GM19468 (cell line): ENCODE measurements at regions not wholly inside any gene's neighbourhood (a gene's known extent, or its start where the extent isn't known, plus 50 kb on each side); places are given as distances from the start of the nearest gene placed in this dataset.

Experiments
- ATAC-seq: cut with Tn5 transposase; IDR thresholded peaks from one replicate; pipeline ENCODE4 v1.9.1; 2021; ENCODE audit warnings: mild to moderate bottlenecking, moderate library complexity, moderate number of reproducible peaks; ENCODE audit not compliant: unreplicated experiment; ENCODE audit errors: extremely low read depth

DNA sequence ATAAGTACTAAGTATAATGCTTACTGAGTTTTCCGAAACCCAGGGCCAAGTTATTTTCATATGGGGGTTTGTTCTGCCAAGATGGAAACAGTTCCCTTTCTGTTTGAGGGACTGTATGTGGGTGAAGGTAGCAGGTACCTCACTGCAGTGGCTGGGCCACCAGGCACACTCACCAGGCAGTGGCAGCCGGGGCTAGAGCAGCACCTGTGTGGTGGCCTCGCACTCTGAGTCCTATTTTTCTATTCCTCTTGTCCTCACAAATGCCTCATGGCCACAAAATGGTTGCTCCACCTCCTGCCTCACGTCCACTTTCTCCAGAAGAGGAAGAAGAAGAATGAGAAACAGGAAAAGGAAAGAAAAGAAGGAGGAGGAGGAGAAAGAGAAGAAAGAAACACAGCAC is 167.3 kb upstream of the SHH start:
- no peak for ATAC-seq

DNA sequence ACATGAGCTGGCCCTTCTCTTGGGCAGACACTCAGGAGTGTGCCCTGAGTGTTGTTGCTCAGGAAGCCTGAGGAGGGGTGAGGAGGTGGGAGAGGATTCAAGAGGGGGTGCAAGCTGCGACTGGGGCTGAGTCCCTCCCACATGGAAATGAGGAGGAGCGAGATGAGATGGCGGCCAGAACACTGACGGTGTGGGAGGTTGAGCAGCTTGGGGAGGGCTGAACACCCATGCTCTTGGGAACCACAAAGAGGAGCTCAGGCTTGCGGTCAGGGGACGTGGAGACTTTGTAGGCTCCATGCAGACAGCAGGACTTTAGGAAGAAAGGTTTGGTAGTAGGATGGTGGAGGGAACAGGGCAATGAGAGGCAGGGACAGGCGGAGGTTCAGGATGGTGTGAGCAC is 163.2 kb upstream of the SHH start:
- ATAC-seq = no peak

DNA sequence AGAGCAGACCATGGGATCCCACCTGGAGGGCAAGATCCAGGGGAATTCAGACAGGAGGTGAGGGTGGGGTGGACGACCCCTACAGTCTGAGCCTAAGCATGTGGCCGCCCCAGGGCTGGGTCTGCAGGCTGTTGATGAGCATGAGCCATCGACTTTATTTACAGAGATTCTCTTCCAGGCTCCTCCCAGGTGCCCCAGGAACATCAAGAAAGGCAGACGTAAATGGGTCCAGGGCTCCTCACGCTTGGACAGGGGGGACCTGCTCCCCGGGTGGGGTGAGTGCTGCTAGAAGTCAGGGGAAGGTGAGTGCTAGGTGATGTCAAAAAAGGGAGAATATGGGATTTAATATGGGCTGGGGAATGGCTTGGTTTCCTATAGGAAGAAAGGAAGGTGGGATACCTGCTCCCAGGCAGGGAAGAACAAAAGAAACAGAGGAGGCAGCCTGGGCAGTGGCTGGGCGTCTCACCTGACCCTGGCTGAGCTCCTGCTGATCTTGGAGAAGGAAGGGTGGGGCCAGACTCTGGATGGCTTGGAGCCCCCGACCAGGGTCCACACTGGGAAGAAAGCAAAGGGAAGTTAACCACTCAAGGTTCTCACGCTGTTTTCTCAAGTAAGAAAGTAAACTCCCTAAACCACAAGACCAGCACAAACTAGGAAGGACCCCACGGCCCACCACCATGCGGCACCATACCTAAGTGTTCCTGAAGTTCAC is 162.1 kb upstream of the SHH start:
- ATAC-seq = no peak

GRCh38 chr7:155973451-155973997 is 161.3 kb upstream of the SHH start:
- ATAC-seq = no peak

DNA sequence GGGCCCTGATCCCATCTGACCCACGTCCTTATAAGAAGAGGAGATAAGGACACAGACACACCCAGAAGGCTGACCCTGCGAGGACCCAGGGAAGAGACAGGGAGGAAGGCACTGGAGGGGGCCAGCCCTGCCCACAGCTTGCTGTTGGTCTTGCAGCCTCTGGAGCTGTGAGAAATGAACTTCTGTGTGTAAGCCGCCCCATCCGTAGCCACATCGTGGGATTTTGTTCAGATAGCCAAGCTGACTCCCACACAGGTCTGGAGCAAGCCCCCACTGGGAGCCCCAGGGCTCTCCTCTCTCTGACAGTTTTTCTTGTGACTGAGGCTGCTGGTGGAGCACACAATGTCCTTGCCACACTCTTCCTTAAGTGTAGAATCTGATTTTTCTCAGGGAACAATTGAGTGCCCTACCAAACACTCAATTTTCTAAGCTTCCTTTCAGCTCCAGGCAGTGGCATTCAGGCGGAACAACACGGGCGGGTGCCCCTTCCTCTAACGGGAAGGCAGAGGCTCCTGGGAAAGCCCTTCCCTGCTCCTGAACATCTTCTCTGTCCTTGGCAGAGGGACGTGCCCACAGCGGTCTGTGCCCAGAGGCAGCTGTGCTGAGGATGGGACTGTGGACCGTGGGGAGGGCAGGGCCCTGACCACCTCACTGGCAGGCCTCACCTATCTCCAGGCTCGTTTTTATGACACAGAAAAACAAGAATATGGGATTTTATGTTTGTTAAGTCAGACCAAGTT is 160.6 kb upstream of the SHH start:
- ATAC-seq = no peak

DNA sequence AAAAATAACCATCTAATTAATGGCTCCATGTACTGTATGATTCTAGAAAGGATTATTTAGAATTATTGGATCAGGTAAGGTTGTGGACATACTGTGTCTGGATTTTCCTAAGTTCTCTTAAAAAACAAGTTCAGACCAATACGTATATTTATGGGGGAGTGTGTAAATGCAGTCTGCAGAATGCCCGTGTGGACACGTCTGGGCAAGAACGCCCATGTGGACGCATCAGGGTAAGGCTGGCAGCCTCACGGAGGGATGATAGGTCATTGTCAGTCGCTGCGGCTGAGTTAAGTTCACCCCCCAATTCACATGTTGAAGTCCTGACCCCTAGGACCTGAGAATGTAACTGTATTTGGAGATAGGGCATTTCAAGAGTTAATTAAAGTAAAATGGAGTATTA is 160.0 kb upstream of the SHH start:
- no peak for ATAC-seq

GRCh38 chr7:155971180-155971770 is 159.0 kb upstream of the SHH start:
- ATAC-seq = no peak

DNA sequence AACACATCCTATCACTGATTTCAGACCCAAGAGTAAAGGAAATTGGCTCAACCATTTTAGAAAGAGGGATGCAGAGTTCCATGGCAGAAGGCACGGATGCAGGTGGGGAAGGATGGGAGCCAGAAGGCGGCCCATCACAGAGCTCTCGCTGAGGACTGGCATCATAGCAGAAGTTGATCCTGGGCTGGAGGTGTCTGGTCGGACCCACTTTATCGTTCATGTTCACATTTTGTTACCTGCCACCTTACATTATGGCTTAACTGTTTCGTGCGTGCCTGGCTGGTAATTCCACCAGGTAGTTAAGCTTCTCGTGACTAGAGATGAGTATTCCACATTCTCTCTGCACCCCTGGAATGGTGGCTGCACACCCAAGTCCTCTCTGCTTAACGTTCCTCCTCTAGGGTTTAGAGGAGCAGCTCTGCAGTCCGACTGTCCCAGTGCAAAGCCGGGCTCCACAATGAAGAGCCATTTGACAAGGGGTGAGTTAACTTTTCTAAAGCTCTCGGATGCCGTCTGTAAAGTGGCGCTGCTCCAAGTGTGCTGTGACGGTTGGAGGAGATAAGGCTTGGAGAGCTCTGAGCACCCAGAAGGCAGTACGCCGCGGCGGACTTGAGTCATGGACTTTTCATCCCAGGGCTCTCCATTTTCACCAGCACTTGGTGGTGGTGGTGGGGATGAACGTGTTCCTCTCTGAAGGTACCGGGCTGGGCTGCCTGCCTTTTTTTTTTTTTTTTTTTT is 157.1 kb upstream of the SHH start:
- no peak for ATAC-seq

- no peak for ATAC-seq
Observed at GRCh38 chr7:155965010-155965409, 152.7 kb upstream of the SHH start.

DNA sequence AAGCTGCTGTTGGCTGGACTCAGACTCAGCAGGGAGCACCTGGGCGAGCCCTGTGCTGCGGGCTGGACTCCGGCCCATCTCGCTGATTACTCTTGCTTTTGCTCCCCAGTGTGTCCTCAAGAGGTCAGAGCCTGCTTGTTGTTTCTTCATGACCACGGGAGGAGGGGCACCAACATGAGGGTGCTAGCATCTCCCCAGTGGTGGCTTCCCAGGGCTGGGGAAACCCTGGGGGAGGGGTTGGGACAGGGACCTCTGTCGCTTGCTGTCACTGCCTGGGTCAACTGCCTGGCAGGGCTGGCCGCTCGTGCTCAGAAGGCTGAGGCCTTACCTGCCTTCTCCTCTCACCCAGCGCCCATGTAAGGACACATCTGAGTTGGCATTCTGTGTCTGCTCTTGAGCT is 152.3 kb upstream of the SHH start:
- no peak for ATAC-seq

DNA sequence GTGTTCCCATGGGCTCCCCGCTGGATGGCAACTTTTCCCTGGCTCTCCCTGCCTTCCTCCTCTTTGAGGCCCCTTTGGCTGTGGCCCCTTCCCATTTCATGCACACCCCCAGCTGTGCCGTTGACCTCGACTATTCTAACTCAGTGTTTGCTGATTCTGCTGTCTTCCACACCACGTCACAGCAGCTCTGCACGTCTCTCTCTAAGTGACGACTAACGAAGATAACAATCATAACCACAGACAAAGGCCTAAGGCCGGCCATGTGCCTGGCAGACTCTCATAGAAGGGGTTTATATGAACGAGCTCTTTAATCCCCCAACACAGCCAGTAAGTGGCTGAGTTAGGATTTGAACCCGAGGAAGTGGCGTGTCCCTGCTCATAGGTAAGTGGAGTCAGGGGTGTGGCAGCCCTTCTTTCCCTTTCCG is 151.5 kb upstream of the SHH start:
- ATAC-seq = no peak

DNA sequence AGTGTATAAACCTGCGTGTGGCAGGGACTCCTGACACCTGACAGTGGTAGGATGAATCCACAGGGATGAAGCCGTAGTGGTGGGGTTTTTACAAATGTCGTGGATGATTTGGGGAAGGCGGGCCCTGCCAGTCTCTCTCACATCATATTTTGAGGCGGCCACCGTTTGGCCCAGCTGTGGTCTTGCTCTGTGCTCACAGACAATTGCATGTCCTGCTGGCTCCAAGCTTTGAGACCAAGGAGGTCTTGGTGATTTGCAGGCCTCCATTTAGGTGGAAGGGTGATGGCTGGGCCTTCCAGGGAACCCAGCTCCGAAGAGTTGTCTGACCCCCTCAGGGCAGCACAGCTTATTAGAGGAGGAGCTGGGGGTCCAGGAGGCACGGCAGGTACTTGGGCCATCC is 151.1 kb upstream of the SHH start:
- no peak for ATAC-seq

- no peak for ATAC-seq
Observed at GRCh38 chr7:155962968-155963300, 150.7 kb upstream of the SHH start.

GRCh38 chr7:155962191-155962967 is 150.1 kb upstream of the SHH start:
- ATAC-seq = no peak

DNA sequence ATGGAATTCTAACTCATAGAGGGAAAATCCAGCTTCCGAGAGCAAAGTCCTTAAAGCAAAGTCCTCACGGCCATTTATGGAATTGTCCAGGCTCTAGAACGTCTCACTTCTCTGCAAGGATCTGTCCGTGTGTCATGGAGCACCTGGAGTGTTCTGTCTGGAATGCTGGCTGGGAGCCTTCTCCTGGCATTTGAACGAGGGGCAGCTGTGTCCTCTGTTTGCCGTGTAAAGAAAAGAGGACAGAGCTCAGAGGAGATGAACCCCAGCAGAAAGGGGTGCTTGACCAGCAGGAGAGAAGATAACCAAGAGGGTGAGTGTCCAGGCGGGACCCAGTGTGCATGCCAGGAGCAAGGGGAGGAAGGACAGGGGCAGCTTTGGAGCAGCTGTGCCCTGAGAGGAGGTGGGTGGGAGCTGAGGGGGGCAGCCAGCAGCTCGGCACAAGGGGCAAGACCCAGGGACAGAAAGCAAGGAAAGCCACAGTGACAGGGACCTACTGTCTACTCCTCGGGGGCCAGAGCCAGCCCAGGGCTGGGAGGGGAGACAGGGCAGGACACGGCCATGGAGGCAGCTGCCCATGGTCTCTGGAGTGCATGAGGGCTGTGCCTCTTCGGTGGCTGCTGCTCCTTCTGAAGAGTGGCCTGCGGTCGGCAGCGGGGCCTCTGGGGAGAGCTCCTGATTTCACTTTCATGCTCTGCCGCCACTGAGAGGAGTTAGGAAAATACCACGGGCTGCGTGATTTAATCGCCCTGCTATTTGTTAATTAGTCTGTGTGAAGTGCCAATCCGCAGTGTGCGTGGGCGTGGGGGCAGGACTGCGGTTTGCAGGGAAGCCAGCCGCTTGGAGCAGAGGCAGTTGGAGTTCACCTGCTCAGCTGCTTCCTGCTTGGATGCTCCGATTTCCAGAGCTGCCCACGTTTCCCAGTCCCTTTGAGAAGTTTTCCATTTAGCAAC is 149.3 kb upstream of the SHH start:
- ATAC-seq = no peak

- ATAC-seq = no peak
Observed at GRCh38 chr7:155959894-155960293, 147.6 kb upstream of the SHH start.

- ATAC-seq = no peak
Observed at GRCh38 chr7:155956977-155957376, 144.7 kb upstream of the SHH start.

DNA sequence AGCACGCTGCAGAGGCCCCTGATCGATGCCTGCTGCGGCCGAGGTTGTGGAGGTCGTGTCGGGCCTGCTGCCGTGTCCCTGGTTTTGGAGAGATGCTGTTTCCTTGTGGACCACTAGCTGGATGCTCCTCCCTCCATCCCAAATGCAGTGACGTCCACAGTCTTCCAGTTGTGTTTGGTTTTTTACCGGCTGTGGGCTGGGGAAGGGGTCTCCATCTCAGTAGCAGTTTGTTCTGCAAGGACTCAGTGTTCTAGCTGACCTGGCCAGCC is 143.0 kb upstream of the SHH start:
- no peak for ATAC-seq
